ENCODE measurements at regions not wholly inside any gene's neighbourhood (a gene's known extent, or its start where the extent isn't known, plus 50 kb on each side); places are given as distances from the start of the nearest gene placed in this dataset.

DNA sequence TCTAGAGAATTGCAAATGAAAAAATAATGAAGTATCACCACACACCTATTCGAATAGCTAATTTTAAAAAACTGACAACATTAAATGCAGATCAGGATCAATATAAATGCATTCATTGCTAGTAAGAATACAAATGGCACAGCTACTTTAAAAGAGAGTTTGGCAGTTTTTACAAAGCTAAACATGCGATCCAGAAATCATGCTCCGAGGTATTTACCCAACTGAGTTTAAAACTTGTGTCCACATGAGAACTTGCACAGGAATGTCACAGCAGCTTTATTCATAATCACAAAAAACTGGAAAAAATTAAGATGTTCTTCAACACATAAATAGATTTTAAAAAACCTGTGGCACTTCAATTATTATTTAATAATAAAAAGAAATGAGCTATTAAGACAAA is 345.5 kb upstream of the TRPC7 start:
- Histone ChIP-seq H2BK12ac (ENCODE audit: low read depth, low read length) (no peak overlapping the region), H2BK120ac (replicated peaks; ENCODE audit: low read depth, low read length) (no peak overlapping the region), H3K4ac (replicated peaks; ENCODE audit: insufficient read length, low read depth, low read length) (no peak overlapping the region), H3K27me3 (replicated peaks in 1 of 4; ENCODE audit: control insufficient read depth in 3 of 4, extremely low read depth in 1 of 4, insufficient read depth in 3 of 4, low read length in 3 of 4) (no peaks in the 10 kb centered on the region), H3K56ac (replicated peaks; ENCODE audit: insufficient read length, low read depth, low read length) (no peak overlapping the region), H3K9me3 (ENCODE audit: insufficient read depth in 2 of 2, low read depth in 1 of 2, low read length in 1 of 2) (no peaks in the 10 kb centered on the region), H3K4me3 (ENCODE audit: extremely low read depth in 1 of 4, insufficient read depth in 2 of 4, low read depth in 3 of 4, low read length in 4 of 4) (no peak overlapping the region), H3K36me3 (ENCODE audit: control insufficient read depth in 2 of 4, insufficient read depth in 4 of 4, low read length in 3 of 4) (no peaks in the 10 kb centered on the region; a peak in 1 of 8 replicates), H3K27ac (ENCODE audit: low read depth, low read length) (no peak overlapping the region), H4K20me1 (replicated peaks in 1 of 2; ENCODE audit: control insufficient read depth in 1 of 2, insufficient read depth in 2 of 2, low read length in 2 of 2) (no peaks in the 10 kb centered on the region), H4K5ac (ENCODE audit: insufficient read length, low read depth, low read length) (no peak overlapping the region), H3K79me2 (ENCODE audit: control insufficient read depth in 1 of 2, insufficient read depth in 2 of 2, low read length in 2 of 2) (no peaks in the 10 kb centered on the region), H2AFZ (ENCODE audit: low read length) (no peak overlapping the region), H3K9ac (replicated peaks in 1 of 4; ENCODE audit: extremely low read depth in 1 of 4, low read depth in 3 of 4, low read length in 3 of 4) (no peak overlapping the region), H2BK20ac (ENCODE audit: low read length) (no peak overlapping the region), H3K79me1 (ENCODE audit: low read depth, low read length) (no peaks in the 10 kb centered on the region), H2BK15ac (ENCODE audit: low read length) (no peak overlapping the region), H3K18ac (ENCODE audit: extremely low read depth, low read length) (no peak overlapping the region), H4K91ac (replicated peaks; ENCODE audit: insufficient read length, low read length) (no peak overlapping the region), H3K23ac (ENCODE audit: insufficient read length) (no peak overlapping the region), H2AK5ac (ENCODE audit: low read depth, low read length) (no peak overlapping the region), H3K14ac (ENCODE audit: insufficient read length) (no peak overlapping the region), H3K4me1 (replicated peaks in 1 of 4; ENCODE audit: control insufficient read depth in 3 of 4, insufficient read depth in 4 of 4, low read length in 3 of 4) (no peaks in the 10 kb centered on the region), H3K23me2 (ENCODE audit: low read depth, low read length) (no peaks in the 10 kb centered on the region), H4K8ac (ENCODE audit: extremely low read depth, insufficient read depth, low read length) (no peak overlapping the region), H2BK5ac (ENCODE audit: low read depth, low read length) (no peak overlapping the region), H3K4me2 (ENCODE audit: insufficient read depth in 1 of 2, low read depth in 2 of 2, low read length in 2 of 2) (no peak overlapping the region)
- FAIRE-seq (no peak), DNase-seq (ENCODE audit: low read depth in 1 of 2, low spot score in 2 of 2) (no peak)
- WGBS, 2 experiments (ENCODE audit: extremely low coverage in 1 of 2, insufficient coverage in 1 of 2, insufficient read length in 1 of 2, insufficient replicate concordance in 2 of 2, low coverage in 1 of 2, low lambda C conversion rate in 2 of 2, missing lambda C conversion rate in 1 of 2), result 93% methylated on average over 3 of the region's 3 CpGs; no CpG with 5 or more reads in 1 of the 2 experiments
- ChIA-PET POLR2A (ENCODE audit: partially characterized antibody) (no interaction called here), CTCF (ENCODE audit: partially characterized antibody) (interaction anchor here (0.6 to 1.7 kb wide), 3 partner anchors 60 to 438 kb away, joined by 3 to 5 read pairs (median 3); no protein-coding TSS in a partner anchor)
- TF ChIP-seq POLR2AphosphoS5 (IDR thresholded peaks at IDR 0.05; ENCODE audit: low read depth, low read length), result no peak
- TF ChIP-seq, protein P1, sequence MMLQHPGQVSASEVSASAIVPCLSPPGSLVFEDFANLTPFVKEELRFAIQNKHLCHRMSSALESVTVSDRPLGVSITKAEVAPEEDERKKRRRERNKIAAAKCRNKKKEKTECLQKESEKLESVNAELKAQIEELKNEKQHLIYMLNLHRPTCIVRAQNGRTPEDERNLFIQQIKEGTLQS (IDR thresholded peaks at IDR 0.05; ENCODE audit: insufficient read depth, low read depth, low read length), result no peak
- no peak for TF ChIP-seq SIX5 (IDR thresholded peaks at IDR 0.05; ENCODE audit: low read depth, low read length)
- TF ChIP-seq NRF1 (IDR thresholded peaks at IDR 0.05; ENCODE audit: low read depth, low read length), result no peak
- no peak for TF ChIP-seq KDM4A (IDR thresholded peaks at IDR 0.05; ENCODE audit: low read depth, low read length, severe bottlenecking)
- TF ChIP-seq SP2 (IDR thresholded peaks at IDR 0.05; ENCODE audit: low read length), result no peak
- TF ChIP-seq ZNF274 (IDR thresholded peaks at IDR 0.05; ENCODE audit: borderline replicate concordance, extremely low read depth, low read length), result no peak

Data from H1 (cell line).